Fibroblast of the aortic adventitia (primary cell): ENCODE measurements at regions not wholly inside any gene's neighbourhood (a gene's known extent, or its start where the extent isn't known, plus 50 kb on each side); places are given as distances from the start of the nearest gene placed in this dataset. TPM values are rescaled to one million over a fixed set of nuclear protein-coding genes. Genes with fewer than 3 reads are reported as not detected.

Source experiments
- small RNA-seq: library from RNA; depleted of rRNA; stranded (forward); fragments of <200 nt; gene quantifications from one replicate; pipeline ENCODE3, GENCODE V24; 2012

Small RNA genes lying in the stretch of these regions (small RNA-seq; reads per million reads assigned to genes)
- gene MIR4261 = not detected
